GM12872 (cell line): ENCODE measurements at regions not wholly inside any gene's neighbourhood (a gene's known extent, or its start where the extent isn't known, plus 50 kb on each side); places are given as distances from the start of the nearest gene placed in this dataset.

Experiments
- CTCF ChIP-seq: IDR thresholded peaks from 3 replicates; pipeline ENCODE4 v1.5.1; 2011; ENCODE audit warnings: low read depth, mild to moderate bottlenecking, low read length, moderate library complexity; ENCODE audit not compliant: insufficient read depth

- TF ChIP-seq CTCF, result no peak
Measured at GRCh38 chr4:177569434-177569833, 127.2 kb upstream of the AGA start.

DNA sequence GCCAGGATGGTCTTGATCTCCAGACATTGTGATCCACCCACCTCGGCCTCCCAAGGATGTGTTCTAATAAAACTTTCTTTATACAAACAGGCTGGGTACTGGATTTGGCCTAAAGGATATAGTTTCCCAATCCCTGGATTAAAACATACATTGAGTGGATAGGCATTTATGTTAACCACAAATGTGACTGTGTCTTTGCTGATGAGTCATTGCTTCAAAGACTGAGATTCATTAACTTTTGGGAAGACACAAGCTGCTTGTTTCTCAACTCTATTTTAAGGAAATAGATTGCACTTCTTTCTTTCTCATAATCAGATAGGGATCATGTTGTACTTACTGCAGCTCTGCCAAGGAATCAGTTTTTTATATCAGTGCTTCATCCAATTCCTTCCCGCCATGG is 131.3 kb upstream of the AGA start:
- no peak for TF ChIP-seq CTCF

GRCh38 chr4:177574446-177574845 is 132.2 kb upstream of the AGA start:
- TF ChIP-seq CTCF, result no peak

GRCh38 chr4:177579649-177580048 is 137.4 kb upstream of the AGA start:
- no peak for TF ChIP-seq CTCF

DNA sequence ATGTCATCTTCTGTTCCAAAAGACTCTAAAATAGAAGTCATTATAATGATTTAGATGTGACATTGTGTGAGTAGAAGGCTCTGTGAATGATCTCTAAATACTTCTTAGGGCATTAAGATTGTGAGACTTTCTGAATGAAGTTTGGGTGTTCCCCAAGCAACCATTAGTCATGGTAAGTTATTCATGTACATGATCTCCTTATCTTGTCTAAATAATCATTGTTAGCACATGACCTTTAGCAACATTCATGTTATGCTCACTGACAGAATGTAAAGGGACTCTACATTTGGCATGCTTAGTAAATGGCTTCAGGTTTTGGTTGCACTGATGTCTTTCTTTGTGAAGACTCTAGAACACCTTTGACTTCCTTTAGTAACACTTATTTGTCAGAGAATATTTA is 140.8 kb upstream of the AGA start:
- no peak for TF ChIP-seq CTCF

DNA sequence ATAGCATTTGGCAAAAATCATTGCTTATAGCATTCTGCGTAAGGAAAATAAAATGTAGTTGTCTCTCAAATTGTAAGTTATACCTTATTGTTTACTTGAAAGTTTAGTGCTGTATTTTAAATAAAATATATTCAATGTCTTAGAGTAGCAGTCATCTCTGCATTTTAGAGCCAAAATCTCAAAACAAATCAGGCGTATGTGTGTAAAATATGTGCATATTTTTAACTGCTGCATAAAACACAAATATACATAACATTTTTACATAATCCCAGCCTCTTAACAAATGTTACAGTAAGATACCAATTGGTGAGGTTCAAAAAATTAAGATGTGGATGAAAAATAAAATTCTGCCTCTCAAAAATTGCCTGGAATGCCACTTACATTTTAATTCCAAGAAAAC is 145.8 kb upstream of the AGA start:
- no peak for TF ChIP-seq CTCF

DNA sequence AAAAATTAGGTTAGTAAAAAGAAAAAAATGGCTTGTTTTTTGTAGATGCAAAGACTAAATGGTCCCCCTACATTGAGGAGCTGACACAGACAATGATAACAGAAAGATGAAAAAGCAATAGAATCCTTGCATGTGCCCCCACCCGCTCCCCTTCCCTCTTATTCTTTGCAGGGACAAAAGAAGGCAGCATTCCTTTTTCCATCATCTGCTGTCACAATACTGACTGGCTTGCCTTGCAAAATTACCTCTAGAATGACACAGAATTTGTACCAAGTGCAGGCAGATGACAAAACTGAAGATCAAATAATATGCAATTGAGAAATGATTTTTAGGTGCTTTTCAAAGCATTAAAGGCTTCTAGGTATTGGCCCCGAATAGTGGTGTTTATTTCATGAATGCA is 153.1 kb upstream of the AGA start:
- no peak for TF ChIP-seq CTCF

- TF ChIP-seq CTCF, result no peak
Measured at GRCh38 chr4:177596035-177596434, 153.8 kb upstream of the AGA start.
